ENCODE measurements at regions not wholly inside any gene's neighbourhood (a gene's known extent, or its start where the extent isn't known, plus 50 kb on each side); places are given as distances from the start of the nearest gene placed in this dataset.

GRCh38 chr18:53753601-53754000, 470.9 kb downstream of the MBD2 start:
- DNase-seq (ENCODE audit: low read depth in 3 of 3): no peak

- DNase-seq (ENCODE audit: low read depth in 3 of 3): no peak
Observed at GRCh38 chr18:53752781-53753367, 471.6 kb downstream of the MBD2 start.

GRCh38 chr18:53749766-53750165, 474.7 kb downstream of the MBD2 start:
- DNase-seq (ENCODE audit: low read depth in 3 of 3): no peak

- no peak for DNase-seq (ENCODE audit: low read depth in 3 of 3)
Observed at GRCh38 chr18:53747663-53748160, 476.8 kb downstream of the MBD2 start.

- no peak for DNase-seq (ENCODE audit: low read depth in 3 of 3)
Observed at GRCh38 chr18:53747210-53747609, 477.3 kb downstream of the MBD2 start.

GRCh38 chr18:53745986-53746385, 478.5 kb downstream of the MBD2 start:
- no peak for DNase-seq (ENCODE audit: low read depth in 3 of 3)

GRCh38 chr18:53745224-53745967, 479.1 kb downstream of the MBD2 start:
- no peak for DNase-seq (ENCODE audit: low read depth in 3 of 3)

- no peak for DNase-seq (ENCODE audit: low read depth in 3 of 3)
Observed at GRCh38 chr18:53739700-53740099, 484.8 kb downstream of the MBD2 start.

GRCh38 chr18:53735526-53735925, 488.9 kb downstream of the MBD2 start:
- DNase-seq (ENCODE audit: low read depth in 3 of 3): no peak

GRCh38 chr18:53715243-53715853, 509.1 kb downstream of the MBD2 start:
- DNase-seq (ENCODE audit: low read depth in 3 of 3): no peak

GRCh38 chr18:53710080-53710479, 514.4 kb downstream of the MBD2 start:
- DNase-seq (ENCODE audit: low read depth in 3 of 3): no peak

GRCh38 chr18:53702480-53702879, 522.0 kb downstream of the MBD2 start:
- no peak for DNase-seq (ENCODE audit: low read depth in 3 of 3)

- DNase-seq (ENCODE audit: low read depth in 3 of 3): no peak
Observed at GRCh38 chr18:53701697-53702096, 522.8 kb downstream of the MBD2 start.

- no peak for DNase-seq (ENCODE audit: low read depth in 3 of 3)
Observed at GRCh38 chr18:53698907-53699306, 525.6 kb downstream of the MBD2 start.

GRCh38 chr18:53689886-53690285, 534.6 kb downstream of the MBD2 start:
- no peak for DNase-seq (ENCODE audit: low read depth in 3 of 3)

GRCh38 chr18:53686965-53687364, 537.5 kb downstream of the MBD2 start:
- DNase-seq (ENCODE audit: low read depth in 3 of 3): no peak

GRCh38 chr18:53682796-53683195, 541.7 kb downstream of the MBD2 start:
- DNase-seq (ENCODE audit: low read depth in 3 of 3): no peak

GRCh38 chr18:53677480-53677879, 547.0 kb downstream of the MBD2 start:
- no peak for DNase-seq (ENCODE audit: low read depth in 3 of 3)

GRCh38 chr18:53665701-53666100, 558.8 kb downstream of the MBD2 start:
- no peak for DNase-seq (ENCODE audit: low read depth in 3 of 3)

GRCh38 chr18:53664575-53664974, 559.9 kb downstream of the MBD2 start:
- DNase-seq (ENCODE audit: low read depth in 3 of 3): no peak

- no peak for DNase-seq (ENCODE audit: low read depth in 3 of 3)
Observed at GRCh38 chr18:53660306-53660705, 564.2 kb downstream of the MBD2 start.

GRCh38 chr18:53657257-53657656, 567.2 kb downstream of the MBD2 start:
- no peak for DNase-seq (ENCODE audit: low read depth in 3 of 3)

GRCh38 chr18:53649621-53650020, 574.8 kb downstream of the MBD2 start:
- DNase-seq (ENCODE audit: low read depth in 3 of 3): no peak

All from stimulated activated CD4-positive, alpha-beta T cell treated with anti-CD3 and anti-CD28 coated beads, TNF-alpha, amount 100 ng/mL, for 24 hours (primary cell).